ENCODE measurements at regions not wholly inside any gene's neighbourhood (a gene's known extent, or its start where the extent isn't known, plus 50 kb on each side); places are given as distances from the start of the nearest gene placed in this dataset.

GRCh38 chr15:88312941-88313579, 56.5 kb upstream of the NTRK3 start:
- ATAC-seq = no peak
- TF ChIP-seq ZNF8 (CRISPR knock-in tag; IDR thresholded peaks at IDR 0.05) (no peak), PPARA (CRISPR knock-in tag; IDR thresholded peaks at IDR 0.05; ENCODE audit: borderline replicate concordance) (no peak), SNAI2 (CRISPR knock-in tag; IDR thresholded peaks at IDR 0.05) (no peak), ZC3H10 (CRISPR knock-in tag; IDR thresholded peaks at IDR 0.05) (no peak), BACH2 (CRISPR knock-in tag; IDR thresholded peaks at IDR 0.05; ENCODE audit: borderline replicate concordance) (no peak), ZFP30 (CRISPR knock-in tag; IDR thresholded peaks at IDR 0.05) (no peak), TSHZ2 (CRISPR knock-in tag; IDR thresholded peaks at IDR 0.05) (no peak)

- TF ChIP-seq TCF4 (CRISPR knock-in tag; IDR thresholded peaks at IDR 0.05; ENCODE audit: borderline replicate concordance) = no peak
- no peak for ATAC-seq
Observed at GRCh38 chr15:88309363-88309762, 52.8 kb upstream of the NTRK3 start.

- no peak for ATAC-seq
- TF ChIP-seq RARB (CRISPR knock-in tag; IDR thresholded peaks at IDR 0.05) = no peak
- TF ChIP-seq BACH2 (CRISPR knock-in tag; IDR thresholded peaks at IDR 0.05; ENCODE audit: borderline replicate concordance) = no peak
- no peak for TF ChIP-seq TCF4 (CRISPR knock-in tag; IDR thresholded peaks at IDR 0.05; ENCODE audit: borderline replicate concordance)
- no peak for TF ChIP-seq ARNTL (CRISPR knock-in tag; IDR thresholded peaks at IDR 0.05; ENCODE audit: borderline replicate concordance, low read depth)
- no peak for TF ChIP-seq CSRNP3 (CRISPR knock-in tag; IDR thresholded peaks at IDR 0.05)
- TF ChIP-seq ZNF8 (CRISPR knock-in tag; IDR thresholded peaks at IDR 0.05) = no peak
- TF ChIP-seq POU6F1 (CRISPR knock-in tag; IDR thresholded peaks at IDR 0.05; ENCODE audit: borderline replicate concordance, low read depth) = no peak
- no peak for TF ChIP-seq ZNF70 (CRISPR knock-in tag; IDR thresholded peaks at IDR 0.05)
- TF ChIP-seq PATZ1 (CRISPR knock-in tag; IDR thresholded peaks at IDR 0.05; ENCODE audit: borderline replicate concordance) = no peak
- TF ChIP-seq ZFP30 (CRISPR knock-in tag; IDR thresholded peaks at IDR 0.05) = no peak
- no peak for TF ChIP-seq PPARA (CRISPR knock-in tag; IDR thresholded peaks at IDR 0.05; ENCODE audit: borderline replicate concordance)
- no peak for TF ChIP-seq ZC3H10 (CRISPR knock-in tag; IDR thresholded peaks at IDR 0.05)
- TF ChIP-seq ISL1 (CRISPR knock-in tag; IDR thresholded peaks at IDR 0.05) = no peak
- no peak for TF ChIP-seq OSR1 (CRISPR knock-in tag; IDR thresholded peaks at IDR 0.05)
- no peak for TF ChIP-seq ESRRG (CRISPR knock-in tag; IDR thresholded peaks at IDR 0.05)
Observed at GRCh38 chr15:88307344-88307743, 50.8 kb upstream of the NTRK3 start.

All from SK-N-SH treated with all-trans-retinoic acid at 6 μM for 48 hours (cell line).